ENCODE measurements at regions not wholly inside any gene's neighbourhood (a gene's known extent, or its start where the extent isn't known, plus 50 kb on each side); places are given as distances from the start of the nearest gene placed in this dataset.
A peak's percentile ranks its signal among the peaks of the same experiment; 100 is the strongest.

GRCh38 chrX:39853417-39854030 is 244.2 kb downstream of the BCOR start:
- Histone ChIP-seq H3K4me1 (ENCODE audit: low read depth, poor library complexity, severe bottlenecking) (peaks cover 61% of the 10 kb centered on the region), H3K27ac (peak overlapping the region; percentile 98), H3K9ac (peak overlapping the region; percentile 91), H4K20me1 (ENCODE audit: insufficient read depth) (no peaks in the 10 kb centered on the region), H3K79me2 (ENCODE audit: insufficient read depth, low read depth) (peaks cover 28% of the 10 kb centered on the region), H2AFZ (ENCODE audit: low read depth) (no peak overlapping the region), H3K27me3 (ENCODE audit: insufficient read depth, low read depth) (no peaks in the 10 kb centered on the region), H3K4me2 (peak overlapping the region; percentile 93), H3K36me3 (ENCODE audit: insufficient read depth) (no peaks in the 10 kb centered on the region), H3K4me3 (IDR thresholded peaks at IDR 0.05; ENCODE audit: insufficient read depth, low read depth, low read length) (no peak overlapping the region)
- TF ChIP-seq, protein P1, sequence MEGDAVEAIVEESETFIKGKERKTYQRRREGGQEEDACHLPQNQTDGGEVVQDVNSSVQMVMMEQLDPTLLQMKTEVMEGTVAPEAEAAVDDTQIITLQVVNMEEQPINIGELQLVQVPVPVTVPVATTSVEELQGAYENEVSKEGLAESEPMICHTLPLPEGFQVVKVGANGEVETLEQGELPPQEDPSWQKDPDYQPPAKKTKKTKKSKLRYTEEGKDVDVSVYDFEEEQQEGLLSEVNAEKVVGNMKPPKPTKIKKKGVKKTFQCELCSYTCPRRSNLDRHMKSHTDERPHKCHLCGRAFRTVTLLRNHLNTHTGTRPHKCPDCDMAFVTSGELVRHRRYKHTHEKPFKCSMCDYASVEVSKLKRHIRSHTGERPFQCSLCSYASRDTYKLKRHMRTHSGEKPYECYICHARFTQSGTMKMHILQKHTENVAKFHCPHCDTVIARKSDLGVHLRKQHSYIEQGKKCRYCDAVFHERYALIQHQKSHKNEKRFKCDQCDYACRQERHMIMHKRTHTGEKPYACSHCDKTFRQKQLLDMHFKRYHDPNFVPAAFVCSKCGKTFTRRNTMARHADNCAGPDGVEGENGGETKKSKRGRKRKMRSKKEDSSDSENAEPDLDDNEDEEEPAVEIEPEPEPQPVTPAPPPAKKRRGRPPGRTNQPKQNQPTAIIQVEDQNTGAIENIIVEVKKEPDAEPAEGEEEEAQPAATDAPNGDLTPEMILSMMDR (conservative IDR thresholded peaks at IDR 0.05; ENCODE audit: low read depth, low read length) = no peak

DNA sequence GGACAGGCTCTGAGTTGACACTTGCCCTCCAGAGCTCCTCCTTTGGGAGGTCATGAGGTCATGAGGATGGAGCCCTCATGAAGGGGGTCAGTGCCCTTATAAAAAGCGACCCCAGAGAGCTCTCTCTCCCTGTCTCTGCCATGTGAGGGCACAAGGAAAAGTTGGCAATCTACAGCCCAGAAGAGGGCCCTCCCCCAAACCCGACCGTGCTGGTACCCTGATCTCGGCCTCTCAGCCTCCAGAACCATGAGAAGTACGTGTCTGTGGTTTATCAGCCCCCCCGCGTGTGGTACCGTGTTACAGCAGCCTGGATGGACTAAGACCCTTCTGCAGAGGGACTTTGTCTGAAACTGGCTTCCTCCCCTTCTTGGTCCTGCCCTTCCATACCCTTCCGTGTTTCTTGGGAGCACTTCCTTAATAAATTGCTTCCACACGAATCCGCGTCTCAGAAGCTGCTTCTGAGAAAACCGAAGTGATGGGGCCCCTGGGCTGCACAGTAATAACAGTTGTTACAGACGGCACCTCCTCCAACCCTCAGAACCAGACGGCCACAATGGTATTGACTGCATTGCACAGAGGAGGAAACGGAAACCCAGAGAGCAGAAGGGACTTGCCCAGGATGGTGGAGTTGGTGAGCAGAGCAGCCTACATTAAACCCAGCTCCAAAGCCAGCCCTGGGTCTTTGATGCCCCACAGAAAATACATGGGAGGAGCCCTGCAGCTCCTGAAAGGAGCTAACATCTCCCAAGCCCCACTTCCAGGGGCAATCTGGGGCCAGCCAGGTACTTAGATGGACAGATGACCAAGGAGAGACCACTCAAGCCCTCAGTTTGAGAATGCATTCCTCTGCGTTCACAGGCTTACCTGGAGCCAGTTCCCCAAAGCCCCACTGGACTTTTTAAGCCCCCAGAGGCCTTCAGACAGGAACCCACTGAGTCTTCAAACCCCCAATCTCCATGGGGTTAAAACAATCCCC is 242.7 kb downstream of the BCOR start:
- H3K27me3 ChIP-seq (ENCODE audit: insufficient read depth, low read depth) = no peaks in the 10 kb centered on the region
- H3K27ac ChIP-seq = peak overlapping the region; percentile 98
- H3K4me1 ChIP-seq (ENCODE audit: low read depth, poor library complexity, severe bottlenecking) = peaks cover 74% of the 10 kb centered on the region
- H4K20me1 ChIP-seq (ENCODE audit: insufficient read depth) = no peaks in the 10 kb centered on the region
- peaks cover 28% of the 10 kb centered on the region for H3K79me2 ChIP-seq (ENCODE audit: insufficient read depth, low read depth)
- no peaks in the 10 kb centered on the region for H3K36me3 ChIP-seq (ENCODE audit: insufficient read depth)
- TF ChIP-seq, protein P1 (conservative IDR thresholded peaks at IDR 0.05; ENCODE audit: low read depth, low read length) = peak; percentile 38; the same call in 1 of the 2 replicates
- H3K9ac ChIP-seq = peak overlapping the region; percentile 91
- no peak overlapping the region for H3K4me3 ChIP-seq (IDR thresholded peaks at IDR 0.05; ENCODE audit: insufficient read depth, low read depth, low read length)
- no peak overlapping the region for H2AFZ ChIP-seq (ENCODE audit: low read depth)
- peak overlapping the region; percentile 93 for H3K4me2 ChIP-seq

- Histone ChIP-seq H3K27me3 (ENCODE audit: insufficient read depth, low read depth) (no peaks in the 10 kb centered on the region), H3K4me1 (ENCODE audit: low read depth, poor library complexity, severe bottlenecking) (peaks cover 74% of the 10 kb centered on the region), H2AFZ (ENCODE audit: low read depth) (peak overlapping the region; percentile 19; the same call in 1 of the 2 replicates), H3K79me2 (ENCODE audit: insufficient read depth, low read depth) (peaks cover 28% of the 10 kb centered on the region), H3K36me3 (ENCODE audit: insufficient read depth) (no peaks in the 10 kb centered on the region), H4K20me1 (ENCODE audit: insufficient read depth) (no peaks in the 10 kb centered on the region), H3K4me2 (peak overlapping the region; percentile 93), H3K9ac (peak overlapping the region; percentile 91), H3K4me3 (IDR thresholded peaks at IDR 0.05; ENCODE audit: insufficient read depth, low read depth, low read length) (no peak overlapping the region), H3K27ac (peak overlapping the region; percentile 98)
- TF ChIP-seq, protein P1 (conservative IDR thresholded peaks at IDR 0.05; ENCODE audit: low read depth, low read length) = no peak
Observed at GRCh38 chrX:39855748-39856129, 242.0 kb downstream of the BCOR start.

GRCh38 chrX:39856472-39857121 is 241.2 kb downstream of the BCOR start:
- H3K27me3 ChIP-seq (ENCODE audit: insufficient read depth, low read depth) = no peaks in the 10 kb centered on the region
- H3K4me1 ChIP-seq (ENCODE audit: low read depth, poor library complexity, severe bottlenecking) = peaks cover 74% of the 10 kb centered on the region
- peak overlapping the region; percentile 98 for H3K27ac ChIP-seq
- no peaks in the 10 kb centered on the region for H4K20me1 ChIP-seq (ENCODE audit: insufficient read depth)
- H2AFZ ChIP-seq (ENCODE audit: low read depth) = no peak overlapping the region
- peaks cover 28% of the 10 kb centered on the region for H3K79me2 ChIP-seq (ENCODE audit: insufficient read depth, low read depth)
- peak overlapping the region; percentile 55; the same call in 1 of the 2 replicates for H3K9ac ChIP-seq
- TF ChIP-seq, protein P1 (conservative IDR thresholded peaks at IDR 0.05; ENCODE audit: low read depth, low read length) = no peak
- peak overlapping the region; percentile 59; the same call in 1 of the 2 replicates for H3K4me2 ChIP-seq
- H3K36me3 ChIP-seq (ENCODE audit: insufficient read depth) = no peaks in the 10 kb centered on the region
- no peak overlapping the region for H3K4me3 ChIP-seq (IDR thresholded peaks at IDR 0.05; ENCODE audit: insufficient read depth, low read depth, low read length)
